Retinal pigment epithelial cell (primary cell): ENCODE measurements at regions not wholly inside any gene's neighbourhood (a gene's known extent, or its start where the extent isn't known, plus 50 kb on each side); places are given as distances from the start of the nearest gene placed in this dataset.

Experiments
- DNase-seq: peaks from one replicate; pipeline ENCODE4 v3.0.0-alpha.2; 2010; ENCODE audit warnings: low read depth
- H3K4me3 ChIP-seq: 2 replicates; pipeline ENCODE4 v1.5.1; 2011; ENCODE audit warnings: mild to moderate bottlenecking, low read length, control low read depth, moderate library complexity
- CTCF ChIP-seq: conservative IDR thresholded peaks from 2 replicates; pipeline ENCODE4 v1.5.1; 2011; ENCODE audit warnings: low read depth, low read length, control low read depth, inconsistent platforms

- TF ChIP-seq CTCF, result no peak
- DNase-seq, result no peak
- no peak overlapping the region for H3K4me3 ChIP-seq
Measured at GRCh38 chr3:79902151-79902550, 134.4 kb upstream of the ROBO1 start.

- DNase-seq, result no peak
- no peak overlapping the region for H3K4me3 ChIP-seq
- no peak for TF ChIP-seq CTCF
Measured at GRCh38 chr3:79898907-79899306, 131.1 kb upstream of the ROBO1 start.

- no peak for TF ChIP-seq CTCF
- no peak overlapping the region for H3K4me3 ChIP-seq
- no peak for DNase-seq
Measured at GRCh38 chr3:79896086-79896485, 128.3 kb upstream of the ROBO1 start.

GRCh38 chr3:79887213-79887612 lies 119.4 kb upstream of the ROBO1 start:
- no peak for TF ChIP-seq CTCF
- H3K4me3 ChIP-seq, result no peak overlapping the region
- DNase-seq, result no peak

- no peak overlapping the region for H3K4me3 ChIP-seq
- no peak for DNase-seq
- TF ChIP-seq CTCF, result no peak
Measured at GRCh38 chr3:79886204-79886603, 118.4 kb upstream of the ROBO1 start.

- no peak for DNase-seq
- no peak for TF ChIP-seq CTCF
- no peak overlapping the region for H3K4me3 ChIP-seq
Measured at GRCh38 chr3:79885407-79885806, 117.6 kb upstream of the ROBO1 start.

- TF ChIP-seq CTCF, result no peak
- H3K4me3 ChIP-seq, result no peak overlapping the region
- no peak for DNase-seq
Measured at GRCh38 chr3:79884354-79884753, 116.6 kb upstream of the ROBO1 start.
